Bronchial epithelial cell (primary cell): ENCODE measurements at regions not wholly inside any gene's neighbourhood (a gene's known extent, or its start where the extent isn't known, plus 50 kb on each side); places are given as distances from the start of the nearest gene placed in this dataset.

ENCODE experiments used
- DNase-seq: peaks from one replicate; pipeline ENCODE4 v3.0.0-alpha.2; 2010; ENCODE audit warnings: low read depth
- FAIRE-seq: peaks from 2 replicates; lab custom pipeline; 2011; peaks lifted over from hg19 to GRCh38; lab: Jason Lieb, UNC
- H3K27me3 ChIP-seq: 2 replicates; pipeline ENCODE4 v1.5.1; 2011; ENCODE audit warnings: low read length; ENCODE audit not compliant: control insufficient read depth, insufficient read depth
- H3K36me3 ChIP-seq: 2 replicates; pipeline ENCODE4 v1.5.1; 2011; ENCODE audit warnings: low read length; ENCODE audit not compliant: control insufficient read depth, insufficient read depth
- H3K4me3 ChIP-seq: 2 replicates; pipeline ENCODE4 v1.5.1; 2011; ENCODE audit warnings: mild to moderate bottlenecking, low read depth, low read length, control low read depth
- TF ChIP-seq, protein P1 (sequence below): IDR thresholded peaks from 2 replicates; pipeline ENCODE4 v1.5.1; 2011; ENCODE audit warnings: mild to moderate bottlenecking, moderate library complexity, low read length, control low read depth, inconsistent platforms; ENCODE audit not compliant: insufficient read depth, severe bottlenecking

DNA sequence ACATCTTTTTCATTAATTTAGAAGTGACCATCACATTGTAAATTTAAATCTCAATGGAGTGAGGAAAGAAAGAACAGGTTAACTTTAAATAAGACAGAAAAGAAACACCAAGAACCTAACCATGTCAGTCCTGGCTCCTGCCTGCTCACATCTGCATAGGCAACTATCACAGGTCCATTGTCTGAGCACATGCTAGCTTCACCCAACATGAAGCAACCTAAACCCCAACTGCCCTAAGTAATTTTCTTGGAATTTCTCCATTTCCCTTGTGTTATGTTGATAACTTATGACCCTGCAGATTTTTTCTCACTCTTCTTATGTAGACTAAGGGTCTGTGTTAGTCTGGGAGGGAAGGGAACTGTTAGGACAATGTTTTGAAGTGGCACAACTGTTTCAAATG, 2205.8 kb upstream of the ACO1 start:
- Histone ChIP-seq H3K36me3 (no peaks in the 10 kb centered on the region), H3K4me3 (no peak overlapping the region), H3K27me3 (no peaks in the 10 kb centered on the region)
- FAIRE-seq, result no peak
- TF ChIP-seq, protein P1, sequence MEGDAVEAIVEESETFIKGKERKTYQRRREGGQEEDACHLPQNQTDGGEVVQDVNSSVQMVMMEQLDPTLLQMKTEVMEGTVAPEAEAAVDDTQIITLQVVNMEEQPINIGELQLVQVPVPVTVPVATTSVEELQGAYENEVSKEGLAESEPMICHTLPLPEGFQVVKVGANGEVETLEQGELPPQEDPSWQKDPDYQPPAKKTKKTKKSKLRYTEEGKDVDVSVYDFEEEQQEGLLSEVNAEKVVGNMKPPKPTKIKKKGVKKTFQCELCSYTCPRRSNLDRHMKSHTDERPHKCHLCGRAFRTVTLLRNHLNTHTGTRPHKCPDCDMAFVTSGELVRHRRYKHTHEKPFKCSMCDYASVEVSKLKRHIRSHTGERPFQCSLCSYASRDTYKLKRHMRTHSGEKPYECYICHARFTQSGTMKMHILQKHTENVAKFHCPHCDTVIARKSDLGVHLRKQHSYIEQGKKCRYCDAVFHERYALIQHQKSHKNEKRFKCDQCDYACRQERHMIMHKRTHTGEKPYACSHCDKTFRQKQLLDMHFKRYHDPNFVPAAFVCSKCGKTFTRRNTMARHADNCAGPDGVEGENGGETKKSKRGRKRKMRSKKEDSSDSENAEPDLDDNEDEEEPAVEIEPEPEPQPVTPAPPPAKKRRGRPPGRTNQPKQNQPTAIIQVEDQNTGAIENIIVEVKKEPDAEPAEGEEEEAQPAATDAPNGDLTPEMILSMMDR, result no peak
- no peak for DNase-seq

GRCh38 chr9:30193421-30193820, 2191.0 kb upstream of the ACO1 start:
- no peak overlapping the region for H3K4me3 ChIP-seq
- no peak for DNase-seq
- TF ChIP-seq, protein P1, result no peak
- no peaks in the 10 kb centered on the region for H3K36me3 ChIP-seq
- no peak for FAIRE-seq
- no peaks in the 10 kb centered on the region for H3K27me3 ChIP-seq

GRCh38 chr9:30196941-30197340, 2187.5 kb upstream of the ACO1 start:
- H3K27me3 ChIP-seq, result no peaks in the 10 kb centered on the region
- no peak for FAIRE-seq
- no peak overlapping the region for H3K4me3 ChIP-seq
- DNase-seq, result no peak
- TF ChIP-seq, protein P1, result no peak
- H3K36me3 ChIP-seq, result no peaks in the 10 kb centered on the region

GRCh38 chr9:30197453-30197852, 2187.0 kb upstream of the ACO1 start:
- no peak for FAIRE-seq
- no peaks in the 10 kb centered on the region for H3K27me3 ChIP-seq
- TF ChIP-seq, protein P1, result no peak
- DNase-seq, result no peak
- no peak overlapping the region for H3K4me3 ChIP-seq
- H3K36me3 ChIP-seq, result no peaks in the 10 kb centered on the region

DNA sequence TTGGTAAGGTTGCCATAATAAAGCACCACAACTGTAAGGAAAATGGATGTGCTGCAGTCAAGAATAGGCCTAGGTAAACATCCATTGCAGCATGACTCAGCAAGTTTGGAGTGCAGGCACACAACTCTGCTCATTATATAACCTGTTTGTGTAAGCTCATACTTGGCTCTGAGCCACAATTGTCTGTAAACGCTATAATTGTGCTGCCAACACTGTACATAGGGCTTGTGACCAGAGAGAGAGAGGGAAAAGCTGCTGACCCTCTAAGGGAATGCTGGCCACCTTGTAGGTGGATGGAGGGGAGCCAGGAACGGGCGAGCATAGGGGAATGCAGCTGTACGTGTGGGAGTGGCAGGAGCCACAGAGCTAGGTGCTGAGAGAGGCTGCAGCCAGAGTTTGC, 2186.5 kb upstream of the ACO1 start:
- DNase-seq (peak; percentile 39), FAIRE-seq (no peak)
- TF ChIP-seq, protein P1, result no peak
- H3K36me3 ChIP-seq, result no peaks in the 10 kb centered on the region
- no peak overlapping the region for H3K4me3 ChIP-seq
- H3K27me3 ChIP-seq, result no peaks in the 10 kb centered on the region
